GM23338 (cell line): ENCODE measurements at regions not wholly inside any gene's neighbourhood (a gene's known extent, or its start where the extent isn't known, plus 50 kb on each side); places are given as distances from the start of the nearest gene placed in this dataset.

ENCODE experiments used
- ATAC-seq: fragments of 200-7000 bp; cut with Tn5 transposase; 3 replicates; pipeline ENCODE4 v1.9.1; 2020
- DNase-seq: peaks from one replicate; pipeline ENCODE4 v3.0.0-alpha.2; 2015; ENCODE audit warnings: low spot score
- H2AFZ ChIP-seq: fragments of 200-600 bp; sonication (generic); 2 replicates; pipeline ENCODE4 v1.8.0; 2016; ENCODE audit warnings: antibody characterized with exemption, mild to moderate bottlenecking, moderate library complexity
- H3F3A ChIP-seq: fragments of 200-600 bp; sonication (generic); replicated peaks from 2 replicates; pipeline ENCODE4 v1.8.0; 2017; ENCODE audit warnings: antibody characterized with exemption, mixed run types, low read depth
- H3K27ac ChIP-seq: fragments of 200-600 bp; sonication (generic); 2 replicates; pipeline ENCODE4 v1.6.1; 2016; ENCODE audit warnings: low read depth
- H3K27me3 ChIP-seq: fragments of 200-600 bp; sonication (generic); 2 replicates; pipeline ENCODE4 v1.8.0; 2016; ENCODE audit warnings: mild to moderate bottlenecking, mixed run types, moderate library complexity; ENCODE audit not compliant: insufficient read depth
- H3K36me3 ChIP-seq: fragments of 200-600 bp; sonication (generic); 2 replicates; pipeline ENCODE4 v1.8.0; 2016; ENCODE audit warnings: mild to moderate bottlenecking; ENCODE audit not compliant: insufficient read depth
- H3K4me1 ChIP-seq: fragments of 200-600 bp; sonication (generic); 2 replicates; pipeline ENCODE4 v1.8.0; 2016; ENCODE audit warnings: mild to moderate bottlenecking, moderate library complexity; ENCODE audit not compliant: insufficient read depth
- H3K4me2 ChIP-seq: fragments of 200-600 bp; sonication (generic); 2 replicates; pipeline ENCODE4 v1.7.1; 2017; ENCODE audit warnings: mixed run types
- H3K4me3 ChIP-seq: fragments of 200-600 bp; sonication (generic); 2 replicates; pipeline ENCODE4 v1.6.1; 2016; ENCODE audit warnings: mixed run types
- H3K79me2 ChIP-seq: fragments of 200-600 bp; sonication (generic); replicated peaks from 2 replicates; pipeline ENCODE4 v1.8.0; 2017; ENCODE audit warnings: mild to moderate bottlenecking; ENCODE audit not compliant: insufficient read depth
- H3K9me2 ChIP-seq: fragments of 200-600 bp; sonication (generic); 2 replicates; pipeline ENCODE4 v1.8.0; 2017; ENCODE audit not compliant: insufficient read depth
- H4K20me1 ChIP-seq: fragments of 200-600 bp; sonication (generic); replicated peaks from 2 replicates; pipeline ENCODE4 v1.8.0; 2017; ENCODE audit warnings: mild to moderate bottlenecking; ENCODE audit not compliant: insufficient read depth
- H3K27ac Mint-ChIP-seq: 2 replicates; pipeline ENCODE4 v1.8.0; 2020; ENCODE audit warnings: inconsistent platforms, mild to moderate bottlenecking, moderate library complexity, mixed read lengths
- H3K27me3 Mint-ChIP-seq: 3 replicates; pipeline ENCODE4 v1.8.0; 2022; ENCODE audit warnings: low read depth, mild to moderate bottlenecking, moderate library complexity, mixed read lengths, inconsistent platforms; ENCODE audit not compliant: insufficient read depth, poor library complexity
- H3K36me3 Mint-ChIP-seq: 3 replicates; pipeline ENCODE4 v1.8.0; 2021; ENCODE audit warnings: low read depth, mild to moderate bottlenecking, inconsistent platforms, moderate library complexity, mixed read lengths
- H3K4me1 Mint-ChIP-seq: 3 replicates; pipeline ENCODE4 v1.8.0; 2020; ENCODE audit warnings: mild to moderate bottlenecking, inconsistent platforms, mixed read lengths
- H3K4me3 Mint-ChIP-seq: 3 replicates; pipeline ENCODE4 v1.8.0; 2021; ENCODE audit warnings: moderate library complexity, mild to moderate bottlenecking, inconsistent platforms, mixed read lengths
- H3K9me3 Mint-ChIP-seq: 3 replicates; pipeline ENCODE4 v1.8.0; 2020; ENCODE audit warnings: moderate library complexity, mild to moderate bottlenecking, inconsistent platforms, mixed read lengths
- CREB1 ChIP-seq: fragments of 250-450 bp; sonication (Bioruptor Pico); IDR thresholded peaks from 2 replicates; pipeline ENCODE4 v1.5.0; 2020; ENCODE audit warnings: low read depth, mild to moderate bottlenecking, moderate library complexity
- CTCF ChIP-seq, 2 experiments: fragments of 200-600 bp in 1 of 2; sonication (generic) in 1 of 2; conservative IDR thresholded peaks; 2 replicates each; pipeline versions ENCODE4 v1.5.1 to v1.6.1; 2016 to 2017; ENCODE audit warnings: antibody characterized with exemption in 2 of 2, low read depth in 2 of 2, mild to moderate bottlenecking in 2 of 2, moderate library complexity in 1 of 2
- EZH2 ChIP-seq: fragments of 200-600 bp; sonication (generic); IDR thresholded peaks from one replicate; pipeline ENCODE4 v1.8.0; 2017; ENCODE audit warnings: antibody characterized with exemption, mild to moderate bottlenecking, low read depth; ENCODE audit not compliant: unreplicated experiment
- NANOG ChIP-seq: IDR thresholded peaks from 2 replicates; pipeline ENCODE4 v1.6.1; 2016; ENCODE audit warnings: antibody characterized with exemption, borderline replicate concordance
- POLR2AphosphoS5 ChIP-seq: IDR thresholded peaks from 2 replicates; pipeline ENCODE4 v1.6.1; 2016; ENCODE audit warnings: antibody characterized with exemption, low read depth
- REST ChIP-seq: IDR thresholded peaks from one replicate; pipeline ENCODE4 v1.6.1; 2018; ENCODE audit warnings: antibody characterized with exemption; ENCODE audit not compliant: unreplicated experiment
- STAT1 ChIP-seq: IDR thresholded peaks from one replicate; pipeline ENCODE4 v1.6.1; 2016; ENCODE audit warnings: antibody characterized with exemption; ENCODE audit not compliant: unreplicated experiment
- ZNF114 ChIP-seq: fragments of 250-450 bp; sonication (Bioruptor Pico); IDR thresholded peaks from 2 replicates; pipeline ENCODE4 v1.5.0; 2020; ENCODE audit warnings: mild to moderate bottlenecking, moderate library complexity
- ZNF331 ChIP-seq: fragments of 250-450 bp; sonication (Bioruptor Pico); IDR thresholded peaks from 2 replicates; pipeline ENCODE4 v1.5.0; 2020; ENCODE audit warnings: low read depth, mild to moderate bottlenecking, moderate library complexity

- no peak for TF ChIP-seq REST
- no peak for TF ChIP-seq EZH2
- no peak for TF ChIP-seq NANOG
- TF ChIP-seq ZNF331: no peak
- no peak for TF ChIP-seq POLR2AphosphoS5
- no peak for TF ChIP-seq STAT1
Measured at GRCh38 chr14:34060651-34060999, 109.8 kb upstream of the EGLN3 start (continued).

GRCh38 chr14:34059925-34060650 is 109.2 kb upstream of the EGLN3 start:
- Histone ChIP-seq H3K9me2 (no peaks in the 10 kb centered on the region), H3K79me2 (no peaks in the 10 kb centered on the region), H2AFZ (peak overlapping the region; percentile 100), H4K20me1 (no peaks in the 10 kb centered on the region), H3K36me3 (no peaks in the 10 kb centered on the region), H3K4me3 (peak overlapping the region; percentile 69), H3K27ac (no peak overlapping the region), H3F3A (no peaks in the 10 kb centered on the region; the same call in 1 of the 2 replicates), H3K4me1 (peaks cover 11% of the 10 kb centered on the region), H3K4me2 (peak overlapping the region; percentile 91), H3K27me3 (peaks cover 33% of the 10 kb centered on the region)
- DNase-seq: peak; percentile 84
- H3K36me3 Mint-ChIP-seq: no peaks in the 10 kb centered on the region
- H3K27me3 Mint-ChIP-seq: peaks cover 12% of the 10 kb centered on the region
- H3K4me3 Mint-ChIP-seq: peak overlapping the region; percentile 79
- H3K4me1 Mint-ChIP-seq: peaks cover 4% of the 10 kb centered on the region
- no peaks in the 10 kb centered on the region for H3K9me3 Mint-ChIP-seq
- ATAC-seq: peak; percentile 97
- no peak for TF ChIP-seq ZNF114 (CRISPR knock-in tag)
- TF ChIP-seq CREB1 (CRISPR knock-in tag): peak; percentile 30; the same call in 1 of the 2 replicates
- H3K27ac Mint-ChIP-seq: no peak overlapping the region

- Mint-ChIP-seq H3K4me1 (peaks cover 4% of the 10 kb centered on the region), H3K36me3 (no peaks in the 10 kb centered on the region), H3K27me3 (peaks cover 12% of the 10 kb centered on the region), H3K9me3 (no peaks in the 10 kb centered on the region), H3K27ac (no peak overlapping the region), H3K4me3 (peak overlapping the region; percentile 68)
- ATAC-seq (no peak), DNase-seq (no peak)
- Histone ChIP-seq H3K27me3 (peaks cover 33% of the 10 kb centered on the region), H3K4me3 (peak overlapping the region; percentile 69), H3K27ac (no peak overlapping the region), H3K36me3 (no peaks in the 10 kb centered on the region), H3F3A (no peaks in the 10 kb centered on the region; the same call in 1 of the 2 replicates), H3K4me1 (peaks cover 11% of the 10 kb centered on the region), H3K4me2 (peak overlapping the region; percentile 91), H2AFZ (peak overlapping the region; percentile 94), H4K20me1 (no peaks in the 10 kb centered on the region), H3K79me2 (no peaks in the 10 kb centered on the region), H3K9me2 (no peaks in the 10 kb centered on the region)
- no peak for TF ChIP-seq CTCF (conservative IDR thresholded peaks at IDR 0.05; ENCODE audit: low read depth in 2 of 2)
- no peak for TF ChIP-seq POLR2AphosphoS5
- no peak for TF ChIP-seq REST
Measured at GRCh38 chr14:34059037-34059924, 108.4 kb upstream of the EGLN3 start.
